ENCODE measurements at regions not wholly inside any gene's neighbourhood (a gene's known extent, or its start where the extent isn't known, plus 50 kb on each side); places are given as distances from the start of the nearest gene placed in this dataset.

DNA sequence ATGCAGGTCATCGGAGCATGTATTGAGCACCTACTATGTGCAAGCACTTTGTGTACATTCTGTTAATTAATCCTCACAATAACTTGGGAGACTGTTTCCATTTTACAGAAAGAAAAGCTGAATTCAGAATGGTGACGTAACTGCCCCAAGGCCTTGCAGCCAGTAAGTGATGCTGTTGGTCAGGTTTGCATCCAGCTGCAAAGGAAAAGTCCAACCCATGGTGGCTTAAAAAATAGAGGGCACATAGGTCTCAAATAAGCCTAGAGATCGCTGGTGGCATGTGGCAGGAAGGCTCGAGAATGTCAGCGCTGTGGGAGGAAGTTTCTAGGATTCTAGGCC, 83.8 kb upstream of the CHST15 start:
- H3K9me3 ChIP-seq (ENCODE audit: control insufficient read depth in 1 of 2, low read length in 2 of 2) = no peaks in the 10 kb centered on the region
- no peak overlapping the region for H3K4me3 ChIP-seq (ENCODE audit: low read depth in 1 of 2, low read length in 2 of 2)
- no peak overlapping the region for H3K27ac ChIP-seq (ENCODE audit: low read depth, low read length)
- H3K9ac ChIP-seq (ENCODE audit: low read depth in 1 of 2, low read length in 2 of 2) = no peak overlapping the region
- no peaks in the 10 kb centered on the region for H3K4me1 ChIP-seq (ENCODE audit: control insufficient read depth in 1 of 2, insufficient read depth in 2 of 2, low read length in 2 of 2)
- no peaks in the 10 kb centered on the region for H3K27me3 ChIP-seq (ENCODE audit: control insufficient read depth in 1 of 2, insufficient read depth in 2 of 2, low read length in 2 of 2)
- H3K36me3 ChIP-seq (ENCODE audit: control insufficient read depth in 1 of 2, insufficient read depth in 2 of 2, low read length in 2 of 2) = no peaks in the 10 kb centered on the region

DNA sequence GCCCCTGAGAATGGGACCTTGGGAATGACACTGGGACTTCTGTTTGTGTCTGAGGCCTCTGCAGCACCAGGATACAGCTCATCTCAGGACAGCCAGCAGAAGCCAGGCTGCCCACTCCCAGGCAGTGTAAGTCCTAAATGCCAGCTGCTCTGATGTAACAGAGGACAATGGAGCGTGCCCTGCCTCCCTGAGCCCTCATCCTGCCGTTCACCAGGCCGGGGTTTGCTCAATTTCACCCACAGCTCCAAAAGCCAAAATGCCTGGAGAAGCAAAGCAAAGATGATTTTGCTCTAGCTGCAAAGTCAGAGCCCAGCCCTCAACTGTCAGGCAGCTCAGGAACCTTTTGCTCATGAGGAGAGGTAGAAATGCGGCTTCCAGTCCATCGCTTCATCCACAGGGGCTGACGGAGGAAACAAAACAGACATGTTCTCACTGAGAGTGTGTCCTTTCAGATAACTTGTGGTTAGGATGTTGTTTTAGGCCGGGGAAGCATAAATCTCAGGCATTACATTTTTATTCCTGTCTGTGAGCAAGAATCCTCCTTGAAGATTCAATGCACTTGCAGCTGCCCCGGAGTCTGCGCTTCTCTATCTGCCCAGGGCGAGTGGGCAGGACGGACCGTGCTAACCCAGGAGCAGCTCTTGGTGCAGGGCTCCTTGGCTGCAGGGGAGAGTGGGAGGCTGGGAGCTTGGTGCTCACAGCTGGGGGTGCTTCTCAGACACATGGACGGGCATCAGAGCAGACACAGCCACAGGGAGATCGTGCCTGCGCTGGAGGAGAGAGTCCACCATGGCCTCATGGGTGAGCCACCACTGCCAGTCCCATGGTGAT, 83.2 kb upstream of the CHST15 start:
- Histone ChIP-seq H3K36me3 (ENCODE audit: control insufficient read depth in 1 of 2, insufficient read depth in 2 of 2, low read length in 2 of 2) (no peaks in the 10 kb centered on the region), H3K27ac (ENCODE audit: low read depth, low read length) (no peak overlapping the region), H3K4me3 (ENCODE audit: low read depth in 1 of 2, low read length in 2 of 2) (no peak overlapping the region), H3K27me3 (ENCODE audit: control insufficient read depth in 1 of 2, insufficient read depth in 2 of 2, low read length in 2 of 2) (no peaks in the 10 kb centered on the region), H3K9ac (ENCODE audit: low read depth in 1 of 2, low read length in 2 of 2) (no peak overlapping the region), H3K4me1 (ENCODE audit: control insufficient read depth in 1 of 2, insufficient read depth in 2 of 2, low read length in 2 of 2) (no peaks in the 10 kb centered on the region), H3K9me3 (ENCODE audit: control insufficient read depth in 1 of 2, low read length in 2 of 2) (no peaks in the 10 kb centered on the region)

DNA sequence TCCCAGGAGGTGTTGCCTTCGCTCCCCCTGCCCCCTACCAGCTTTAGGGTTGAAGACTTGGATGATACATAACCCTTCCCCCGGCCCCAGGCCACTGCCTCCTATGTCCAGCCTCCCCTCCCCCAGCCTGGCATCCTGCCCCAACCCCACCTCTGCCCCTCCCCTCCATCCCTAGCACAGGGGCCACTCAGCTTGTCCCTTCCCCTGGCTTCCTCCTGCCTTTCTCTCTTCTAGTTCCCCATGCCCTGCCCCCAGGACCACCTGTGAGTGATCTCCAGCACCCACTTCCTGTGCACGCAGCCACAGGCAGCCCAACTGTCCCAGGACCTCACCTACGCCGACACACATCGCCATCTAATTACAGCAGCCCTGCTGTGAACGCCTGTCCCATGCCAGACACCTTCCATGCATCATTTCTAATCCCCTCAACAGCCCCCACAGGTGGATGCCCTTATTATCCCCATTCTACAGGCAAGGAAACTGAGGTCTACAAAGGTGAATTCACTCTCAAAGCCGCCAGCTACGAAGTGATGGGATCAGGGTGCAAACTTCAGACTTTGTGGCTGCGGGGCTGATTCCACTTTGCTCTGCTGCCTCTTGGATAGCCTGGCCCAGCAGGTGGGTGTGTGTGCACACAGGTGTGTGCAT, 82.4 kb upstream of the CHST15 start:
- Histone ChIP-seq H3K27ac (ENCODE audit: low read depth, low read length) (no peak overlapping the region), H3K4me1 (ENCODE audit: control insufficient read depth in 1 of 2, insufficient read depth in 2 of 2, low read length in 2 of 2) (no peaks in the 10 kb centered on the region), H3K27me3 (ENCODE audit: control insufficient read depth in 1 of 2, insufficient read depth in 2 of 2, low read length in 2 of 2) (no peaks in the 10 kb centered on the region), H3K36me3 (ENCODE audit: control insufficient read depth in 1 of 2, insufficient read depth in 2 of 2, low read length in 2 of 2) (no peaks in the 10 kb centered on the region), H3K9ac (ENCODE audit: low read depth in 1 of 2, low read length in 2 of 2) (no peak overlapping the region), H3K4me3 (ENCODE audit: low read depth in 1 of 2, low read length in 2 of 2) (no peak overlapping the region), H3K9me3 (ENCODE audit: control insufficient read depth in 1 of 2, low read length in 2 of 2) (no peaks in the 10 kb centered on the region)

GRCh38 chr10:124174673-124175645, 81.6 kb upstream of the CHST15 start:
- Histone ChIP-seq H3K9me3 (ENCODE audit: control insufficient read depth in 1 of 2, low read length in 2 of 2) (no peaks in the 10 kb centered on the region), H3K4me1 (ENCODE audit: control insufficient read depth in 1 of 2, insufficient read depth in 2 of 2, low read length in 2 of 2) (no peaks in the 10 kb centered on the region), H3K4me3 (ENCODE audit: low read depth in 1 of 2, low read length in 2 of 2) (no peak overlapping the region), H3K27ac (ENCODE audit: low read depth, low read length) (no peak overlapping the region), H3K9ac (ENCODE audit: low read depth in 1 of 2, low read length in 2 of 2) (no peak overlapping the region), H3K36me3 (ENCODE audit: control insufficient read depth in 1 of 2, insufficient read depth in 2 of 2, low read length in 2 of 2) (no peaks in the 10 kb centered on the region), H3K27me3 (ENCODE audit: control insufficient read depth in 1 of 2, insufficient read depth in 2 of 2, low read length in 2 of 2) (no peaks in the 10 kb centered on the region)

DNA sequence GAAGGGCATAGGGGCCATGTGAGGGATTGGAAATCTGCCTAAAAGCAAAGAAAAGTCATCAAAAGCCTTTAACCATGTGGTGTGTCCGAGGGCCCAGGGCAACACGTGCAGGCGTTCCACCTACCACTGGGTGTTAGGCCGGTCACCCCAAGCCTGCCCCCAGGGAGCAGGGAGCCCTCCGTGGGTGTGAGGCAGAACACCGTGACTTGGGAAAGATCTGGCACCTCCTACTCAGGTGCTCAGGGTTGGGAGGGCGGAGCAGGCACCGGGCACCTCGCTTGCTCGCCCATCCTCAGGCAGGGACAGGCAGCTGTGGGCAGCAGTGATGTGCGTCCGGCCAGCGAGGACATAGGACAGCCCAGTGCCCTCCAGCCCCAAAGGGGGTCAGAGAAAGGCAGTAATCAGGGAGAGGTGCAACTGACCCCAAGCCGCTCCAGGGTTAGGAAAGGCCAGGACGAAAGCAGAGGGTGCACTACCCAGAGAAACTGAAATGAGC, 80.7 kb upstream of the CHST15 start:
- H3K27ac ChIP-seq (ENCODE audit: low read depth, low read length) = no peak overlapping the region
- no peak overlapping the region for H3K9ac ChIP-seq (ENCODE audit: low read depth in 1 of 2, low read length in 2 of 2)
- H3K36me3 ChIP-seq (ENCODE audit: control insufficient read depth in 1 of 2, insufficient read depth in 2 of 2, low read length in 2 of 2) = no peaks in the 10 kb centered on the region
- no peaks in the 10 kb centered on the region for H3K4me1 ChIP-seq (ENCODE audit: control insufficient read depth in 1 of 2, insufficient read depth in 2 of 2, low read length in 2 of 2)
- no peak overlapping the region for H3K4me3 ChIP-seq (ENCODE audit: low read depth in 1 of 2, low read length in 2 of 2)
- no peaks in the 10 kb centered on the region for H3K27me3 ChIP-seq (ENCODE audit: control insufficient read depth in 1 of 2, insufficient read depth in 2 of 2, low read length in 2 of 2)
- H3K9me3 ChIP-seq (ENCODE audit: control insufficient read depth in 1 of 2, low read length in 2 of 2) = no peaks in the 10 kb centered on the region

GRCh38 chr10:124173298-124173900, 80.0 kb upstream of the CHST15 start:
- Histone ChIP-seq H3K4me1 (ENCODE audit: control insufficient read depth in 1 of 2, insufficient read depth in 2 of 2, low read length in 2 of 2) (no peaks in the 10 kb centered on the region), H3K36me3 (ENCODE audit: control insufficient read depth in 1 of 2, insufficient read depth in 2 of 2, low read length in 2 of 2) (no peaks in the 10 kb centered on the region), H3K9me3 (ENCODE audit: control insufficient read depth in 1 of 2, low read length in 2 of 2) (no peaks in the 10 kb centered on the region), H3K27ac (ENCODE audit: low read depth, low read length) (no peak overlapping the region), H3K4me3 (ENCODE audit: low read depth in 1 of 2, low read length in 2 of 2) (no peak overlapping the region), H3K27me3 (ENCODE audit: control insufficient read depth in 1 of 2, insufficient read depth in 2 of 2, low read length in 2 of 2) (no peaks in the 10 kb centered on the region), H3K9ac (ENCODE audit: low read depth in 1 of 2, low read length in 2 of 2) (no peak overlapping the region)

- Histone ChIP-seq H3K9ac (ENCODE audit: low read depth in 1 of 2, low read length in 2 of 2) (no peak overlapping the region), H3K4me1 (ENCODE audit: control insufficient read depth in 1 of 2, insufficient read depth in 2 of 2, low read length in 2 of 2) (no peaks in the 10 kb centered on the region), H3K9me3 (ENCODE audit: control insufficient read depth in 1 of 2, low read length in 2 of 2) (no peaks in the 10 kb centered on the region), H3K36me3 (ENCODE audit: control insufficient read depth in 1 of 2, insufficient read depth in 2 of 2, low read length in 2 of 2) (no peaks in the 10 kb centered on the region), H3K27ac (ENCODE audit: low read depth, low read length) (no peak overlapping the region), H3K4me3 (ENCODE audit: low read depth in 1 of 2, low read length in 2 of 2) (no peak overlapping the region), H3K27me3 (ENCODE audit: control insufficient read depth in 1 of 2, insufficient read depth in 2 of 2, low read length in 2 of 2) (no peaks in the 10 kb centered on the region)
Observed at GRCh38 chr10:124172181-124172916, 79.0 kb upstream of the CHST15 start.

DNA sequence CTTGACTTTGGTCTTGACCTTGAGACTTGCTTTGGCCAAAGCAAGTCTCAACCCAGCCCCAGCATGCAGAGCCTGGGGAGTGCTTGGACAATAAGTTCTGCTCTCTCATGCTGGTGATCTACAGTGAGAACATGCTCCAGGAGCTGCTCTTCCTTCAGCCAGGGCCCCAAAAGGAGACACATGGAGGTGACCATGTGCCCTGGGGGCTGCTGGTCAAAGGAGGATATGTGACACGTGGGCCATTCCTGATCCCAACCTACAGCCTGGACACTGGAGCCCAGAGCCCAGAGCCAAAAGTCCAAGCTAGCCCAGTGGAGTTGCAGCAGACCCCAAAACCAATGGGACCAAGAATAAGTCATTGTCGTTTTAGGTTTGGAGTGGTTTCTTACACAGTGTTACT, 78.2 kb upstream of the CHST15 start:
- no peak overlapping the region for H3K9ac ChIP-seq (ENCODE audit: low read depth in 1 of 2, low read length in 2 of 2)

GRCh38 chr10:124170631-124171030, 77.2 kb upstream of the CHST15 start:
- Histone ChIP-seq H3K4me3 (ENCODE audit: low read depth in 1 of 2, low read length in 2 of 2) (no peak overlapping the region), H3K9me3 (ENCODE audit: control insufficient read depth in 1 of 2, low read length in 2 of 2) (no peaks in the 10 kb centered on the region), H3K27me3 (ENCODE audit: control insufficient read depth in 1 of 2, insufficient read depth in 2 of 2, low read length in 2 of 2) (no peaks in the 10 kb centered on the region), H3K4me1 (ENCODE audit: control insufficient read depth in 1 of 2, insufficient read depth in 2 of 2, low read length in 2 of 2) (no peaks in the 10 kb centered on the region), H3K36me3 (ENCODE audit: control insufficient read depth in 1 of 2, insufficient read depth in 2 of 2, low read length in 2 of 2) (no peaks in the 10 kb centered on the region), H3K9ac (ENCODE audit: low read depth in 1 of 2, low read length in 2 of 2) (no peak overlapping the region), H3K27ac (ENCODE audit: low read depth, low read length) (no peak overlapping the region)

More for the DNA sequence above, 78.2 kb upstream of the CHST15 start:
- no peak overlapping the region for H3K4me3 ChIP-seq (ENCODE audit: low read depth in 1 of 2, low read length in 2 of 2)
- H3K36me3 ChIP-seq (ENCODE audit: control insufficient read depth in 1 of 2, insufficient read depth in 2 of 2, low read length in 2 of 2) = no peaks in the 10 kb centered on the region
- H3K27ac ChIP-seq (ENCODE audit: low read depth, low read length) = no peak overlapping the region
- H3K4me1 ChIP-seq (ENCODE audit: control insufficient read depth in 1 of 2, insufficient read depth in 2 of 2, low read length in 2 of 2) = no peaks in the 10 kb centered on the region
- no peaks in the 10 kb centered on the region for H3K27me3 ChIP-seq (ENCODE audit: control insufficient read depth in 1 of 2, insufficient read depth in 2 of 2, low read length in 2 of 2)
- H3K9me3 ChIP-seq (ENCODE audit: control insufficient read depth in 1 of 2, low read length in 2 of 2) = no peaks in the 10 kb centered on the region
